ENCODE measurements at regions not wholly inside any gene's neighbourhood (a gene's known extent, or its start where the extent isn't known, plus 50 kb on each side); places are given as distances from the start of the nearest gene placed in this dataset.

DNA sequence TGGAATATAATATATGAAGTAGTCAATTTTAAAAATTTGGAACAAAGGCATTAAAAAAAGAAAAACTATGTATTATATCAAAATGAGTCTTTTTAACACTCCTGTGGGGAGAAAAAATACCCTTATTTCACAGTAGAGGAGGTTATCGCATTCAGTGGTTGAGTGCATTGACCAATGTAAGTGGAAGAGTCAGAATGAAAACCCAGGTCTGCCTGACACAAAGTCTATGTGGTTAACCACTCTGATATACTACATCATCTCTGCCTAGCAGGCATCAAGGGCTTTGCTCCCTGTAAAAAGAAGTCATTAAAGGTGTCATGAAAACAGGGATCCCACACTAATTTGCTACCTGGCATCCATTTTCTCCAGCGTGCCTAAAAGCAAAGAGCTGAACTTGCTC, 417.2 kb upstream of the C9orf72 start:
- TF ChIP-seq POLR2A (IDR thresholded peaks at IDR 0.05): no peak
- TF ChIP-seq, protein P1, sequence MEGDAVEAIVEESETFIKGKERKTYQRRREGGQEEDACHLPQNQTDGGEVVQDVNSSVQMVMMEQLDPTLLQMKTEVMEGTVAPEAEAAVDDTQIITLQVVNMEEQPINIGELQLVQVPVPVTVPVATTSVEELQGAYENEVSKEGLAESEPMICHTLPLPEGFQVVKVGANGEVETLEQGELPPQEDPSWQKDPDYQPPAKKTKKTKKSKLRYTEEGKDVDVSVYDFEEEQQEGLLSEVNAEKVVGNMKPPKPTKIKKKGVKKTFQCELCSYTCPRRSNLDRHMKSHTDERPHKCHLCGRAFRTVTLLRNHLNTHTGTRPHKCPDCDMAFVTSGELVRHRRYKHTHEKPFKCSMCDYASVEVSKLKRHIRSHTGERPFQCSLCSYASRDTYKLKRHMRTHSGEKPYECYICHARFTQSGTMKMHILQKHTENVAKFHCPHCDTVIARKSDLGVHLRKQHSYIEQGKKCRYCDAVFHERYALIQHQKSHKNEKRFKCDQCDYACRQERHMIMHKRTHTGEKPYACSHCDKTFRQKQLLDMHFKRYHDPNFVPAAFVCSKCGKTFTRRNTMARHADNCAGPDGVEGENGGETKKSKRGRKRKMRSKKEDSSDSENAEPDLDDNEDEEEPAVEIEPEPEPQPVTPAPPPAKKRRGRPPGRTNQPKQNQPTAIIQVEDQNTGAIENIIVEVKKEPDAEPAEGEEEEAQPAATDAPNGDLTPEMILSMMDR (IDR thresholded peaks at IDR 0.05): no peak

All from lower leg skin (tissue), 3 donors.